GM23338 (cell line): ENCODE measurements at regions not wholly inside any gene's neighbourhood (a gene's known extent, or its start where the extent isn't known, plus 50 kb on each side); places are given as distances from the start of the nearest gene placed in this dataset.
A peak's percentile ranks its signal among the peaks of the same experiment; 100 is the strongest.

Experiments used
- ATAC-seq: fragments of 200-7000 bp; cut with Tn5 transposase; 3 replicates; pipeline ENCODE4 v1.9.1; 2020
- DNase-seq: peaks from one replicate; pipeline ENCODE4 v3.0.0-alpha.2; 2015; ENCODE audit warnings: low spot score
- H2AFZ ChIP-seq: fragments of 200-600 bp; sonication (generic); 2 replicates; pipeline ENCODE4 v1.8.0; 2016; ENCODE audit warnings: antibody characterized with exemption, mild to moderate bottlenecking, moderate library complexity
- H3F3A ChIP-seq: fragments of 200-600 bp; sonication (generic); replicated peaks from 2 replicates; pipeline ENCODE4 v1.8.0; 2017; ENCODE audit warnings: antibody characterized with exemption, mixed run types, low read depth
- H3K27ac ChIP-seq: fragments of 200-600 bp; sonication (generic); 2 replicates; pipeline ENCODE4 v1.6.1; 2016; ENCODE audit warnings: low read depth
- H3K27me3 ChIP-seq: fragments of 200-600 bp; sonication (generic); 2 replicates; pipeline ENCODE4 v1.8.0; 2016; ENCODE audit warnings: mild to moderate bottlenecking, mixed run types, moderate library complexity; ENCODE audit not compliant: insufficient read depth
- H3K36me3 ChIP-seq: fragments of 200-600 bp; sonication (generic); 2 replicates; pipeline ENCODE4 v1.8.0; 2016; ENCODE audit warnings: mild to moderate bottlenecking; ENCODE audit not compliant: insufficient read depth
- H3K4me1 ChIP-seq: fragments of 200-600 bp; sonication (generic); 2 replicates; pipeline ENCODE4 v1.8.0; 2016; ENCODE audit warnings: mild to moderate bottlenecking, moderate library complexity; ENCODE audit not compliant: insufficient read depth
- H3K4me2 ChIP-seq: fragments of 200-600 bp; sonication (generic); 2 replicates; pipeline ENCODE4 v1.7.1; 2017; ENCODE audit warnings: mixed run types
- H3K4me3 ChIP-seq: fragments of 200-600 bp; sonication (generic); 2 replicates; pipeline ENCODE4 v1.6.1; 2016; ENCODE audit warnings: mixed run types
- H3K79me2 ChIP-seq: fragments of 200-600 bp; sonication (generic); replicated peaks from 2 replicates; pipeline ENCODE4 v1.8.0; 2017; ENCODE audit warnings: mild to moderate bottlenecking; ENCODE audit not compliant: insufficient read depth
- H3K9me2 ChIP-seq: fragments of 200-600 bp; sonication (generic); 2 replicates; pipeline ENCODE4 v1.8.0; 2017; ENCODE audit not compliant: insufficient read depth
- H4K20me1 ChIP-seq: fragments of 200-600 bp; sonication (generic); replicated peaks from 2 replicates; pipeline ENCODE4 v1.8.0; 2017; ENCODE audit warnings: mild to moderate bottlenecking; ENCODE audit not compliant: insufficient read depth
- H3K27ac Mint-ChIP-seq: 2 replicates; pipeline ENCODE4 v1.8.0; 2020; ENCODE audit warnings: inconsistent platforms, mild to moderate bottlenecking, moderate library complexity, mixed read lengths
- H3K27me3 Mint-ChIP-seq: 3 replicates; pipeline ENCODE4 v1.8.0; 2022; ENCODE audit warnings: low read depth, mild to moderate bottlenecking, moderate library complexity, mixed read lengths, inconsistent platforms; ENCODE audit not compliant: insufficient read depth, poor library complexity
- H3K36me3 Mint-ChIP-seq: 3 replicates; pipeline ENCODE4 v1.8.0; 2021; ENCODE audit warnings: low read depth, mild to moderate bottlenecking, inconsistent platforms, moderate library complexity, mixed read lengths
- H3K4me1 Mint-ChIP-seq: 3 replicates; pipeline ENCODE4 v1.8.0; 2020; ENCODE audit warnings: mild to moderate bottlenecking, inconsistent platforms, mixed read lengths
- H3K4me3 Mint-ChIP-seq: 3 replicates; pipeline ENCODE4 v1.8.0; 2021; ENCODE audit warnings: moderate library complexity, mild to moderate bottlenecking, inconsistent platforms, mixed read lengths
- H3K9me3 Mint-ChIP-seq: 3 replicates; pipeline ENCODE4 v1.8.0; 2020; ENCODE audit warnings: moderate library complexity, mild to moderate bottlenecking, inconsistent platforms, mixed read lengths
- CREB1 ChIP-seq: fragments of 250-450 bp; sonication (Bioruptor Pico); IDR thresholded peaks from 2 replicates; pipeline ENCODE4 v1.5.0; 2020; ENCODE audit warnings: low read depth, mild to moderate bottlenecking, moderate library complexity
- CTCF ChIP-seq, 2 experiments: fragments of 200-600 bp in 1 of 2; sonication (generic) in 1 of 2; conservative IDR thresholded peaks; 2 replicates each; pipeline versions ENCODE4 v1.5.1 to v1.6.1; 2016 to 2017; ENCODE audit warnings: antibody characterized with exemption in 2 of 2, low read depth in 2 of 2, mild to moderate bottlenecking in 2 of 2, moderate library complexity in 1 of 2
- ETS1 ChIP-seq: IDR thresholded peaks from 2 replicates; pipeline ENCODE4 v1.6.1; 2016; ENCODE audit warnings: antibody characterized with exemption
- EZH2 ChIP-seq: fragments of 200-600 bp; sonication (generic); IDR thresholded peaks from one replicate; pipeline ENCODE4 v1.8.0; 2017; ENCODE audit warnings: antibody characterized with exemption, mild to moderate bottlenecking, low read depth; ENCODE audit not compliant: unreplicated experiment
- EZH2phosphoT487 ChIP-seq: fragments of 200-600 bp; sonication (generic); IDR thresholded peaks from one replicate; pipeline ENCODE4 v1.8.1; 2018; ENCODE audit warnings: antibody characterized with exemption; ENCODE audit not compliant: unreplicated experiment
- JUNB ChIP-seq: IDR thresholded peaks from one replicate; pipeline ENCODE4 v1.6.1; 2016; ENCODE audit warnings: antibody characterized with exemption; ENCODE audit not compliant: unreplicated experiment
- NANOG ChIP-seq: IDR thresholded peaks from 2 replicates; pipeline ENCODE4 v1.6.1; 2016; ENCODE audit warnings: antibody characterized with exemption, borderline replicate concordance
- POLR2AphosphoS5 ChIP-seq: IDR thresholded peaks from 2 replicates; pipeline ENCODE4 v1.6.1; 2016; ENCODE audit warnings: antibody characterized with exemption, low read depth
- REST ChIP-seq: IDR thresholded peaks from one replicate; pipeline ENCODE4 v1.6.1; 2018; ENCODE audit warnings: antibody characterized with exemption; ENCODE audit not compliant: unreplicated experiment
- STAT1 ChIP-seq: IDR thresholded peaks from one replicate; pipeline ENCODE4 v1.6.1; 2016; ENCODE audit warnings: antibody characterized with exemption; ENCODE audit not compliant: unreplicated experiment
- ZNF114 ChIP-seq: fragments of 250-450 bp; sonication (Bioruptor Pico); IDR thresholded peaks from 2 replicates; pipeline ENCODE4 v1.5.0; 2020; ENCODE audit warnings: mild to moderate bottlenecking, moderate library complexity
- ZNF331 ChIP-seq: fragments of 250-450 bp; sonication (Bioruptor Pico); IDR thresholded peaks from 2 replicates; pipeline ENCODE4 v1.5.0; 2020; ENCODE audit warnings: low read depth, mild to moderate bottlenecking, moderate library complexity
- ZNF462 ChIP-seq: fragments of 250-450 bp; sonication (Bioruptor Pico); IDR thresholded peaks from 2 replicates; pipeline ENCODE4 v1.5.0; 2020; ENCODE audit warnings: mild to moderate bottlenecking, moderate library complexity

GRCh38 chr5:57953792-57954191 is 471.2 kb upstream of the ACTBL2 start:
- Histone ChIP-seq H3K27me3 (no peaks in the 10 kb centered on the region), H4K20me1 (no peaks in the 10 kb centered on the region), H3K4me2 (no peak overlapping the region), H3K36me3 (no peaks in the 10 kb centered on the region), H3K4me3 (no peak overlapping the region), H3F3A (no peaks in the 10 kb centered on the region), H3K79me2 (no peaks in the 10 kb centered on the region), H3K27ac (no peak overlapping the region), H2AFZ (peak overlapping the region; percentile 6; the same call in 1 of the 2 replicates), H3K9me2 (peaks cover 9% of the 10 kb centered on the region; the same call in 1 of the 2 replicates), H3K4me1 (0 out of 2 replicates have a peak, but pooled peaks cover 6% of the 10 kb centered on the region)
- H3K4me3 Mint-ChIP-seq, result no peak overlapping the region
- no peak for ATAC-seq
- DNase-seq, result no peak
- H3K27me3 Mint-ChIP-seq, result no peaks in the 10 kb centered on the region
- H3K27ac Mint-ChIP-seq, result no peak overlapping the region
- no peaks in the 10 kb centered on the region for H3K9me3 Mint-ChIP-seq
- peaks cover 9% of the 10 kb centered on the region; the same call in 1 of the 3 replicates for H3K4me1 Mint-ChIP-seq
- no peaks in the 10 kb centered on the region for H3K36me3 Mint-ChIP-seq
- no peak for TF ChIP-seq EZH2phosphoT487
- no peak for TF ChIP-seq REST
- no peak for TF ChIP-seq ETS1
- no peak for TF ChIP-seq NANOG
- TF ChIP-seq ZNF331 (CRISPR knock-in tag), result no peak
- TF ChIP-seq ZNF462 (CRISPR knock-in tag), result no peak
- no peak for TF ChIP-seq ZNF114 (CRISPR knock-in tag)
- no peak for TF ChIP-seq JUNB
- TF ChIP-seq EZH2, result no peak
- no peak for TF ChIP-seq CTCF (conservative IDR thresholded peaks at IDR 0.05; ENCODE audit: low read depth in 2 of 2)
- no peak for TF ChIP-seq CREB1 (CRISPR knock-in tag)
- no peak for TF ChIP-seq POLR2AphosphoS5
- TF ChIP-seq STAT1, result no peak
